NCI-H345 treated with DMSO at 0.1 percent for 48 hours (cell line): ENCODE measurements at regions not wholly inside any gene's neighbourhood (a gene's known extent, or its start where the extent isn't known, plus 50 kb on each side); places are given as distances from the start of the nearest gene placed in this dataset.

ENCODE experiments used
- DNase-seq: peaks from one replicate; lab custom pipeline; 2025; ENCODE audit not compliant: unreplicated experiment; lab: John Stamatoyannopoulos, UW

GRCh38 chr4:67051000-67051789 lies 494.1 kb downstream of the CENPC start:
- peak; percentile 34 for DNase-seq

- no peak for DNase-seq
Observed at GRCh38 chr4:67049446-67049845, 495.9 kb downstream of the CENPC start.

GRCh38 chr4:67048530-67048929 lies 496.8 kb downstream of the CENPC start:
- no peak for DNase-seq

- DNase-seq, result no peak
Observed at GRCh38 chr4:67040315-67040714, 505.0 kb downstream of the CENPC start.

- DNase-seq, result no peak
Observed at GRCh38 chr4:67038228-67038566, 507.1 kb downstream of the CENPC start.

- no peak for DNase-seq
Observed at GRCh38 chr4:67037504-67038227, 507.6 kb downstream of the CENPC start.

GRCh38 chr4:67036791-67037190 lies 508.5 kb downstream of the CENPC start:
- DNase-seq, result no peak

- no peak for DNase-seq
Observed at GRCh38 chr4:67035986-67036385, 509.3 kb downstream of the CENPC start.

- DNase-seq, result no peak
Observed at GRCh38 chr4:67035501-67035900, 509.8 kb downstream of the CENPC start.

GRCh38 chr4:67030636-67031035 lies 514.7 kb downstream of the CENPC start:
- DNase-seq, result no peak

- no peak for DNase-seq
Observed at GRCh38 chr4:67020438-67020797, 524.9 kb downstream of the CENPC start.

- no peak for DNase-seq
Observed at GRCh38 chr4:67019686-67020437, 525.4 kb downstream of the CENPC start.

GRCh38 chr4:67014592-67014991 lies 530.7 kb downstream of the CENPC start:
- DNase-seq, result no peak

GRCh38 chr4:67006791-67007190 lies 538.5 kb downstream of the CENPC start:
- DNase-seq, result no peak

GRCh38 chr4:66991521-66991920 lies 553.8 kb downstream of the CENPC start:
- DNase-seq, result no peak

GRCh38 chr4:66974665-66975064 lies 570.6 kb downstream of the CENPC start:
- no peak for DNase-seq

- DNase-seq, result no peak
Observed at GRCh38 chr4:66972087-66972486, 573.2 kb downstream of the CENPC start.

GRCh38 chr4:66964467-66964866 lies 580.8 kb downstream of the CENPC start:
- no peak for DNase-seq

GRCh38 chr4:66963084-66963483 lies 582.2 kb downstream of the CENPC start:
- DNase-seq, result no peak

GRCh38 chr4:66959207-66959606 lies 586.1 kb downstream of the CENPC start:
- DNase-seq, result no peak

- no peak for DNase-seq
Observed at GRCh38 chr4:66956852-66957251, 588.5 kb downstream of the CENPC start.

- no peak for DNase-seq
Observed at GRCh38 chr4:66956426-66956825, 588.9 kb downstream of the CENPC start.
